ENCODE measurements at regions not wholly inside any gene's neighbourhood (a gene's known extent, or its start where the extent isn't known, plus 50 kb on each side); places are given as distances from the start of the nearest gene placed in this dataset.

GRCh38 chr14:84783511-84783910, 746.4 kb upstream of the FLRT2 start:
- TF ChIP-seq, protein P1, sequence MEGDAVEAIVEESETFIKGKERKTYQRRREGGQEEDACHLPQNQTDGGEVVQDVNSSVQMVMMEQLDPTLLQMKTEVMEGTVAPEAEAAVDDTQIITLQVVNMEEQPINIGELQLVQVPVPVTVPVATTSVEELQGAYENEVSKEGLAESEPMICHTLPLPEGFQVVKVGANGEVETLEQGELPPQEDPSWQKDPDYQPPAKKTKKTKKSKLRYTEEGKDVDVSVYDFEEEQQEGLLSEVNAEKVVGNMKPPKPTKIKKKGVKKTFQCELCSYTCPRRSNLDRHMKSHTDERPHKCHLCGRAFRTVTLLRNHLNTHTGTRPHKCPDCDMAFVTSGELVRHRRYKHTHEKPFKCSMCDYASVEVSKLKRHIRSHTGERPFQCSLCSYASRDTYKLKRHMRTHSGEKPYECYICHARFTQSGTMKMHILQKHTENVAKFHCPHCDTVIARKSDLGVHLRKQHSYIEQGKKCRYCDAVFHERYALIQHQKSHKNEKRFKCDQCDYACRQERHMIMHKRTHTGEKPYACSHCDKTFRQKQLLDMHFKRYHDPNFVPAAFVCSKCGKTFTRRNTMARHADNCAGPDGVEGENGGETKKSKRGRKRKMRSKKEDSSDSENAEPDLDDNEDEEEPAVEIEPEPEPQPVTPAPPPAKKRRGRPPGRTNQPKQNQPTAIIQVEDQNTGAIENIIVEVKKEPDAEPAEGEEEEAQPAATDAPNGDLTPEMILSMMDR (IDR thresholded peaks at IDR 0.05) = no peak
- TF ChIP-seq POLR2A (IDR thresholded peaks at IDR 0.05) (no peak), POLR2AphosphoS5 (IDR thresholded peaks at IDR 0.05) (no peak)

All from transverse colon (tissue), 4 donors.